K562 (cell line): ENCODE measurements at regions not wholly inside any gene's neighbourhood (a gene's known extent, or its start where the extent isn't known, plus 50 kb on each side); places are given as distances from the start of the nearest gene placed in this dataset.

Experiments
- ATAC-seq: fragments of 200-7000 bp; cut with Tn5 transposase; 3 replicates; pipeline ENCODE4 v1.9.1; 2020; ENCODE audit warnings: moderate library complexity
- BruUV-seq: library from RNA; stranded (reverse); fragments of 400-500 nt; replicated peaks from 2 replicates; lab custom pipeline; 2021; lab: Mats Ljungman, UMichigan
- CTCF ChIA-PET: fragments of 300-600 bp; formaldehyde crosslinking; extraction: SDS; loops from one replicate; lab custom pipeline; 2021; ENCODE audit warnings: low intra/inter-chr PET ratio; lab: Yijun Ruan, JAX
- POLR2A ChIA-PET: fragments of 300-600, 350-650 bp; sonication (Branson Sonifier 250); formaldehyde crosslinking; extraction: SDS; loops from one replicate; lab custom pipeline; 2021; ENCODE audit warnings: antibody characterized with exemption, inconsistent platforms; lab: Yijun Ruan, JAX
- DNase-seq, 4 experiments: peaks; one replicate each; pipeline versions ENCODE4 v3.0.0 to v3.0.0-alpha.2; 2011 to 2018; ENCODE audit warnings: low spot score in 3 of 4, mixed read lengths in 3 of 4; ENCODE audit errors: extremely low read depth in 1 of 4
- FAIRE-seq: peaks from 2 replicates; lab custom pipeline; 2011; peaks lifted over from hg19 to GRCh38; lab: Jason Lieb, UNC
- H2AFZ ChIP-seq: 2 replicates; pipeline ENCODE4 v1.6.0; 2011; ENCODE audit warnings: low read depth, low read length, control low read depth, inconsistent platforms
- H3K27ac ChIP-seq: fragments of 200-600 bp; 3 replicates; pipeline ENCODE4 v1.8.0; 2011; ENCODE audit warnings: low read depth, mild to moderate bottlenecking, control low read depth, inconsistent platforms, low read length, moderate library complexity, mixed read lengths; ENCODE audit errors: extremely low read depth
- H3K27me3 ChIP-seq, 2 experiments: fragments of 300-600 bp in 1 of 2; 2 replicates in 1 of 2; 3 replicates in 1 of 2; pipeline versions ENCODE4 v1.6.0 to v1.8.0; 2011; ENCODE audit warnings: inconsistent platforms in 2 of 2, low read length in 2 of 2, mild to moderate bottlenecking in 1 of 2, mixed read lengths in 1 of 2, moderate library complexity in 1 of 2; ENCODE audit not compliant: control insufficient read depth in 2 of 2, insufficient read depth in 2 of 2
- H3K36me3 ChIP-seq: fragments of 300-600 bp; 3 replicates; pipeline ENCODE4 v1.8.0; 2011; ENCODE audit warnings: mild to moderate bottlenecking, low read length, inconsistent platforms; ENCODE audit not compliant: control insufficient read depth, insufficient read depth
- H3K4me1 ChIP-seq, 2 experiments: fragments of 200-600 bp in 1 of 2; replicated peaks in 1 of 2; 2 replicates in 1 of 2; 3 replicates in 1 of 2; pipeline versions ENCODE4 v1.5.1 to v1.8.0; 2011; ENCODE audit warnings: inconsistent platforms in 2 of 2, low read length in 2 of 2, mild to moderate bottlenecking in 1 of 2, mixed read lengths in 1 of 2, moderate library complexity in 1 of 2; ENCODE audit not compliant: control insufficient read depth in 2 of 2, insufficient read depth in 2 of 2
- H3K4me2 ChIP-seq: 2 replicates; pipeline ENCODE4 v1.6.1; 2011; ENCODE audit warnings: low read length, control low read depth, inconsistent platforms, mixed read lengths; ENCODE audit not compliant: insufficient read depth
- H3K4me3 ChIP-seq: fragments of 200-600 bp; sonication (generic), shearing (Covaris generic); 2 replicates; pipeline ENCODE4 v1.5.1; 2016; ENCODE audit warnings: control low read depth, inconsistent platforms
- H3K79me2 ChIP-seq: fragments of 200-600 bp; 3 replicates; pipeline ENCODE4 v1.8.0; 2011; ENCODE audit warnings: low read length, inconsistent platforms; ENCODE audit not compliant: control insufficient read depth, insufficient read depth
- H3K9ac ChIP-seq, 2 experiments: 2 replicates each; pipeline versions ENCODE4 v1.6.0 to v1.6.1; 2011; ENCODE audit warnings: low read depth in 2 of 2, low read length in 2 of 2, control low read depth in 1 of 2, inconsistent platforms in 1 of 2, mild to moderate bottlenecking in 1 of 2, mixed read lengths in 1 of 2; ENCODE audit not compliant: insufficient read depth in 1 of 2
- H3K9me1 ChIP-seq: one replicate; pipeline ENCODE4 v1.6.0; 2011; ENCODE audit warnings: inconsistent platforms, mild to moderate bottlenecking, low read length, moderate library complexity; ENCODE audit not compliant: control insufficient read depth, insufficient read depth
- H3K9me3 ChIP-seq: replicated peaks from 2 replicates; pipeline ENCODE4 v1.5.1; 2011; ENCODE audit warnings: low read depth, low read length, inconsistent platforms; ENCODE audit not compliant: control insufficient read depth, insufficient read depth
- H4K20me1 ChIP-seq: replicated peaks from 2 replicates; pipeline ENCODE4 v1.6.1; 2011; ENCODE audit warnings: low read length, inconsistent platforms, mixed read lengths; ENCODE audit not compliant: control insufficient read depth, insufficient read depth
- CEBPG ChIP-seq, 3 experiments: fragments of 200-800 bp in 1 of 3; sonication (Bioruptor generic) in 1 of 3; sonication (generic) in 1 of 3; formaldehyde crosslinking in 1 of 3; IDR thresholded peaks in 2 of 3; conservative IDR thresholded peaks in 1 of 3; 2 replicates each; pipeline versions ENCODE4 v1.6.1 to v1.8.0; 2016 to 2022; ENCODE audit warnings: missing compliant biosample characterization in 2 of 3, missing genetic modification characterization in 2 of 3, mild to moderate bottlenecking in 1 of 3, missing genetic modification reagents in 1 of 3
- CTCFL ChIP-seq: IDR thresholded peaks from 2 replicates; pipeline ENCODE4 v1.6.1; 2011; ENCODE audit warnings: borderline replicate concordance, low read depth, mild to moderate bottlenecking, moderate library complexity, low read length; ENCODE audit not compliant: insufficient read depth, poor library complexity, severe bottlenecking
- DACH1 ChIP-seq: fragments of 450-650 bp; IDR thresholded peaks from 2 replicates; pipeline ENCODE4 v1.6.1; 2018; ENCODE audit not compliant: partially characterized antibody
- DMBX1 ChIP-seq: fragments of 250-450 bp; sonication (Bioruptor Pico); IDR thresholded peaks from 2 replicates; pipeline ENCODE4 v1.8.0; 2022; ENCODE audit warnings: inconsistent platforms, mild to moderate bottlenecking, moderate library complexity, borderline replicate concordance
- FOXA1 ChIP-seq: fragments of 450-650 bp; IDR thresholded peaks from 2 replicates; pipeline ENCODE4 v1.6.1; 2016; ENCODE audit warnings: mild to moderate bottlenecking, borderline replicate concordance
- HDAC6 ChIP-seq: IDR thresholded peaks from 2 replicates; pipeline ENCODE4 v1.6.1; 2012; ENCODE audit warnings: low read depth, mild to moderate bottlenecking, control low read depth, inconsistent platforms, low read length, moderate library complexity
- HNRNPH1 ChIP-seq: fragments of 200-400 bp; formaldehyde crosslinking; optimal IDR thresholded peaks from 2 replicates; pipeline ENCODE3; 2017; ENCODE audit warnings: low read depth, mild to moderate bottlenecking, low read length, moderate library complexity
- MAFF ChIP-seq: IDR thresholded peaks from 2 replicates; pipeline ENCODE4 v1.6.1; 2012; ENCODE audit warnings: low read length, improper control_type of control experiment
- MECOM ChIP-seq: fragments of 250-450 bp; sonication (Bioruptor Pico); IDR thresholded peaks from 2 replicates; pipeline ENCODE4 v1.8.0; 2022; ENCODE audit warnings: inconsistent platforms
- SMARCE1 ChIP-seq: fragments of 450-650 bp; IDR thresholded peaks from 2 replicates; pipeline ENCODE4 v1.7.1; 2016; ENCODE audit warnings: mild to moderate bottlenecking
- SRSF7 ChIP-seq: fragments of 200-400 bp; formaldehyde crosslinking; optimal IDR thresholded peaks from 2 replicates; pipeline ENCODE3; 2017; ENCODE audit warnings: mild to moderate bottlenecking, low read depth, low read length
- TBL1XR1 ChIP-seq, 2 experiments: IDR thresholded peaks; 2 replicates each; pipeline ENCODE4 v1.6.1; 2012; ENCODE audit warnings: improper control_type of control experiment in 2 of 2, low read length in 2 of 2, mild to moderate bottlenecking in 1 of 2
- USF1 ChIP-seq: sonication (generic); formaldehyde crosslinking; IDR thresholded peaks from 2 replicates; pipeline ENCODE4 v1.9.0; 2022; ENCODE audit warnings: mild to moderate bottlenecking, missing genetic modification reagents
- ZNF253 ChIP-seq: fragments of 250-450 bp; sonication (Bioruptor Pico); conservative IDR thresholded peaks from 2 replicates; pipeline ENCODE4 v1.6.1; 2021; ENCODE audit warnings: mild to moderate bottlenecking
- WGBS: fragments of 100-300 bp; shearing (Covaris generic); methylation state at CpG from one replicate; pipeline ENCODE4 v1.1.6; 2016; ENCODE audit warnings: low coverage, mixed read lengths; ENCODE audit not compliant: insufficient coverage; ENCODE audit errors: missing lambda C conversion rate; 5-methylcytosine and 5-hydroxymethylcytosine counted together
- in situ Hi-C: fragments of 300-500 bp; cut with MboI; formaldehyde crosslinking; loops from 4 replicates; pipeline ENCODE4 v1.15.0; 2018; ENCODE audit warnings: inconsistent platforms, mixed read lengths
- intact Hi-C: fragments of 100-400 bp; cut with micrococcal nuclease; formaldehyde crosslinking; loops from 2 replicates; pipeline ENCODE4 v1.14.2; 2022

DNA sequence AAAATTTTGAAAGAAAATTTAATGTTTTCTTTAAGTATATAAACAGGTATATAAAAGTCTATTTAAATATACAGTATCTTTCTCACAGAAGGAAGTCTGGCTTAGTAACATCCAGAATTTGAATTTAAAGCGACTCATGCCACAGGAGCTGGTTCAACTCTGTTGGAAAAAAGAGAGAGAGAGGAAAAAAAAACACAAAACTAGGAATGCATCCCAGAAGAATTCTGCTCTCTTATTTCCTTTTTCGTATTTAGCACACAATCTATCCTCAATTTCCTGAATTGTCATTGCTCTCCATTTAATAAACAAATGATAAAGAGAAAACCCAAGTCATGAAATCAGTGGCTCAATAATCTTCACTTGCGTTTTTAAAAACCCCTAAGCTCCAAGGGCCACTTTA lies 107.5 kb upstream of the SCAF8 start:
- no peaks in the 10 kb centered on the region for H3K4me1 ChIP-seq
- BruUV-seq, result no TSS peak
- H3K9me3 ChIP-seq, result peaks cover 5% of the 10 kb centered on the region; the same call in 1 of the 2 replicates
- FAIRE-seq, result no peak
- intact Hi-C loops (no loop called here), in situ Hi-C loops (no loop called here)
- H3K4me3 ChIP-seq, result no peak overlapping the region
- no peaks in the 10 kb centered on the region for H3K36me3 ChIP-seq
- no peak overlapping the region for H2AFZ ChIP-seq
- no peaks in the 10 kb centered on the region for H3K79me2 ChIP-seq
- no peak overlapping the region for H3K4me2 ChIP-seq
- ChIA-PET POLR2A (no interaction called here), CTCF (no interaction called here)
- no peak overlapping the region for H3K27ac ChIP-seq
- no peak for TF ChIP-seq SRSF7
- TF ChIP-seq SMARCE1, result no peak
- TF ChIP-seq DACH1, result no peak
- no peak for ATAC-seq
- H4K20me1 ChIP-seq, result no peaks in the 10 kb centered on the region
- no peaks in the 10 kb centered on the region for H3K9me1 ChIP-seq
- WGBS, result 13% methylated on average over 3 of the region's 3 CpGs
- no peaks in the 10 kb centered on the region; a peak in 1 of 5 replicates for H3K27me3 ChIP-seq
- no peak for DNase-seq
- H3K9ac ChIP-seq, result no peak overlapping the region

- ATAC-seq, result no peak
- H3K4me1 ChIP-seq, result no peaks in the 10 kb centered on the region
- peaks cover 5% of the 10 kb centered on the region; the same call in 1 of the 2 replicates for H3K9me3 ChIP-seq
- no peak overlapping the region for H3K9ac ChIP-seq
- FAIRE-seq, result no peak
- no TSS peak for BruUV-seq
- H3K4me2 ChIP-seq, result no peak overlapping the region
- no peak overlapping the region for H3K27ac ChIP-seq
- 7% methylated on average over 1 of the region's 1 CpG for WGBS
- DNase-seq, result no peak
- intact Hi-C loops, result no loop called here
- no peaks in the 10 kb centered on the region for H4K20me1 ChIP-seq
- CTCF ChIA-PET, result no interaction called here
- no peaks in the 10 kb centered on the region for H3K9me1 ChIP-seq
- in situ Hi-C loops, result no loop called here
- peaks cover 7 to 9% of the 10 kb centered on the region in 2 experiments; a peak in 4 of 5 replicates for H3K27me3 ChIP-seq
- no peak overlapping the region for H2AFZ ChIP-seq
- H3K4me3 ChIP-seq, result no peak overlapping the region
- H3K79me2 ChIP-seq, result no peaks in the 10 kb centered on the region
- POLR2A ChIA-PET, result interaction anchor here (0.7 kb wide), 1 partner anchor 86 kb away, joined by 3 read pairs; no protein-coding TSS in a partner anchor
- H3K36me3 ChIP-seq, result no peaks in the 10 kb centered on the region
- TF ChIP-seq CEBPG (CRISPR knock-in tag; IDR thresholded peaks at IDR 0.05) (no peak), CEBPG (tag; conservative IDR thresholded peaks at IDR 0.05 in 1 of 2, IDR thresholded peaks at IDR 0.05 in 1 of 2) (no peak), USF1 (CRISPR knock-in tag) (no peak), MAFF (peak; percentile 22; the same call in 1 of the 2 replicates), FOXA1 (no peak), TBL1XR1 (IDR thresholded peaks at IDR 0.05; ENCODE audit: low read length in 2 of 2) (no peak), HNRNPH1 (no peak), HDAC6 (no peak), SMARCE1 (no peak), ZNF253 (CRISPR knock-in tag) (no peak), CTCFL (no peak), MECOM (no peak), DMBX1 (CRISPR knock-in tag) (no peak)
These were observed 104.1 kb upstream of the SCAF8 start for GRCh38 chr6:154629127-154629526.
